Large intestine (tissue), 3 donors: ENCODE measurements at regions not wholly inside any gene's neighbourhood (a gene's known extent, or its start where the extent isn't known, plus 50 kb on each side); places are given as distances from the start of the nearest gene placed in this dataset.
"Not testable (repeated sequence)": the region's sequence is repeated elsewhere in the genome, so short reads cannot be mapped to it uniquely, and the experiment has no call there.

Experiments
- DNase-seq, 2 donors: peaks; one replicate each; pipeline versions ENCODE4 v3.0.0 to v3.0.0-alpha.2; 2013
- H3K27ac ChIP-seq: one replicate; pipeline ENCODE4 v1.5.1; 2013; ENCODE audit warnings: low read length
- H3K27me3 ChIP-seq: 2 replicates; pipeline ENCODE4 v1.6.1; 2013; ENCODE audit warnings: low read length; ENCODE audit not compliant: control insufficient read depth, insufficient read depth
- H3K36me3 ChIP-seq: 2 replicates; pipeline ENCODE4 v1.6.1; 2013; ENCODE audit warnings: low read length; ENCODE audit not compliant: control insufficient read depth, insufficient read depth
- H3K4me1 ChIP-seq: one replicate; pipeline ENCODE4 v1.6.1; 2013; ENCODE audit warnings: low read length; ENCODE audit not compliant: control insufficient read depth, insufficient read depth
- H3K4me3 ChIP-seq: one replicate; pipeline ENCODE4 v1.5.1; 2013; ENCODE audit warnings: low read length
- H3K9me3 ChIP-seq: one replicate; pipeline ENCODE4 v1.6.1; 2013; ENCODE audit warnings: mild to moderate bottlenecking, low read depth, low read length, moderate library complexity; ENCODE audit not compliant: control insufficient read depth
- WGBS: methylation state at CpG from one replicate; pipeline ENCODE4 v1.1.5; 2013; ENCODE audit warnings: low lambda C conversion rate; ENCODE audit not compliant: insufficient coverage; 5-methylcytosine and 5-hydroxymethylcytosine counted together

GRCh38 chr15:79736435-79737000, 160.3 kb downstream of the MTHFS start:
- WGBS: no CpG with 5 or more reads among the region's 1 CpG
- H3K36me3 ChIP-seq: no peaks in the 10 kb centered on the region

GRCh38 chr15:79738143-79738542, 158.7 kb downstream of the MTHFS start:
- 100% methylated on average over 2 of the region's 6 CpGs for WGBS
- no peaks in the 10 kb centered on the region for H3K36me3 ChIP-seq
- H3K4me3 ChIP-seq: no peak overlapping the region
- H3K27ac ChIP-seq: no peak overlapping the region
- no peak for DNase-seq
- no peaks in the 10 kb centered on the region for H3K4me1 ChIP-seq
- H3K9me3 ChIP-seq: no peaks in the 10 kb centered on the region
- no peaks in the 10 kb centered on the region for H3K27me3 ChIP-seq

More at GRCh38 chr15:79736435-79737000, 160.3 kb downstream of the MTHFS start:
- Histone ChIP-seq H3K9me3 (no peaks in the 10 kb centered on the region), H3K27ac (no peak overlapping the region), H3K4me3 (no peak overlapping the region), H3K4me1 (no peaks in the 10 kb centered on the region), H3K27me3 (no peaks in the 10 kb centered on the region)
- DNase-seq: no peak

GRCh38 chr15:79740561-79740960, 156.3 kb downstream of the MTHFS start:
- DNase-seq: no peak
- no peaks in the 10 kb centered on the region for H3K9me3 ChIP-seq
- no peak overlapping the region for H3K4me3 ChIP-seq
- no peaks in the 10 kb centered on the region for H3K27me3 ChIP-seq
- H3K4me1 ChIP-seq: no peaks in the 10 kb centered on the region
- no peaks in the 10 kb centered on the region for H3K36me3 ChIP-seq
- WGBS: 100% methylated on average over 2 of the region's 2 CpGs
- no peak overlapping the region for H3K27ac ChIP-seq

- H3K9me3 ChIP-seq: no peaks in the 10 kb centered on the region
- H3K27me3 ChIP-seq: no peaks in the 10 kb centered on the region
- H3K4me1 ChIP-seq: no peaks in the 10 kb centered on the region
- no peak for DNase-seq
- no peak overlapping the region for H3K27ac ChIP-seq
- no peak overlapping the region for H3K4me3 ChIP-seq
- H3K36me3 ChIP-seq: no peaks in the 10 kb centered on the region
- 100% methylated on average over 2 of the region's 10 CpGs for WGBS
These were observed 153.8 kb downstream of the MTHFS start for GRCh38 chr15:79743032-79743431.

- not testable (repeated sequence) for DNase-seq, H3K27me3 ChIP-seq, H3K4me1 ChIP-seq, H3K4me3 ChIP-seq, H3K9me3 ChIP-seq, H3K36me3 ChIP-seq, H3K27ac ChIP-seq
- no CpG with 5 or more reads among the region's 3 CpGs for WGBS
These were observed 152.3 kb downstream of the MTHFS start for GRCh38 chr15:79744485-79744884.

- H3K27me3 ChIP-seq: no peaks in the 10 kb centered on the region
- DNase-seq: no peak
- WGBS: no CpG with 5 or more reads among the region's 4 CpGs
These were observed 140.4 kb downstream of the MTHFS start for GRCh38 chr15:79756365-79756764.

GRCh38 chr15:79765081-79765480, 131.7 kb downstream of the MTHFS start:
- H3K27ac ChIP-seq: no peak overlapping the region
- H3K27me3 ChIP-seq: no peaks in the 10 kb centered on the region
- no peak overlapping the region for H3K4me3 ChIP-seq
- H3K9me3 ChIP-seq: no peaks in the 10 kb centered on the region
- no peak for DNase-seq
- H3K4me1 ChIP-seq: no peaks in the 10 kb centered on the region
- WGBS: 60% methylated on average over 2 of the region's 4 CpGs
- H3K36me3 ChIP-seq: no peaks in the 10 kb centered on the region

More at GRCh38 chr15:79756365-79756764, 140.4 kb downstream of the MTHFS start:
- H3K27ac ChIP-seq: no peak overlapping the region
- no peaks in the 10 kb centered on the region for H3K9me3 ChIP-seq
- H3K36me3 ChIP-seq: no peaks in the 10 kb centered on the region
- no peak overlapping the region for H3K4me3 ChIP-seq
- no peaks in the 10 kb centered on the region for H3K4me1 ChIP-seq

- H3K9me3 ChIP-seq: no peaks in the 10 kb centered on the region
- H3K27me3 ChIP-seq: no peaks in the 10 kb centered on the region
- no peak overlapping the region for H3K27ac ChIP-seq
- no peaks in the 10 kb centered on the region for H3K4me1 ChIP-seq
- DNase-seq: peak in 1 of 2 donors; percentile 12
- no CpG with 5 or more reads among the region's 4 CpGs for WGBS
- H3K4me3 ChIP-seq: no peak overlapping the region
- no peaks in the 10 kb centered on the region for H3K36me3 ChIP-seq
These were observed 127.7 kb downstream of the MTHFS start for GRCh38 chr15:79769069-79769481.

GRCh38 chr15:79769933-79770759, 126.7 kb downstream of the MTHFS start:
- Histone ChIP-seq H3K4me1 (no peaks in the 10 kb centered on the region), H3K27ac (no peak overlapping the region), H3K9me3 (no peaks in the 10 kb centered on the region), H3K36me3 (no peaks in the 10 kb centered on the region), H3K27me3 (no peaks in the 10 kb centered on the region), H3K4me3 (no peak overlapping the region)
- 100% methylated on average over 3 of the region's 11 CpGs for WGBS
- no peak for DNase-seq

- no peaks in the 10 kb centered on the region for H3K36me3 ChIP-seq
- no peaks in the 10 kb centered on the region for H3K4me1 ChIP-seq
- no CpG with 5 or more reads among the region's 7 CpGs for WGBS
- DNase-seq: no peak
- H3K27ac ChIP-seq: no peak overlapping the region
- H3K27me3 ChIP-seq: no peaks in the 10 kb centered on the region
- H3K4me3 ChIP-seq: no peak overlapping the region
- no peaks in the 10 kb centered on the region for H3K9me3 ChIP-seq
These were observed 123.7 kb downstream of the MTHFS start for GRCh38 chr15:79773128-79773527.
